Central memory CD8-positive, alpha-beta T cell (primary cell): ENCODE measurements at regions not wholly inside any gene's neighbourhood (a gene's known extent, or its start where the extent isn't known, plus 50 kb on each side); places are given as distances from the start of the nearest gene placed in this dataset.

Experiments
- ATAC-seq: fragments of 150-1000 bp; cut with Tn5 transposase; replicated peaks from 2 replicates; pipeline ENCODE4 v1.10.0; 2022; ENCODE audit warnings: mild to moderate bottlenecking, moderate FRiP score, moderate number of reproducible peaks; ENCODE audit not compliant: poor library complexity, severe bottlenecking; ENCODE audit errors: extremely low read depth
- DNase-seq, 2 donors: peaks; one replicate each; pipeline ENCODE4 v3.0.0; 2021; ENCODE audit warnings: low spot score in 2 of 2
- H3K27ac Mint-ChIP-seq: one replicate; pipeline ENCODE4 v1.8.0; 2022; ENCODE audit warnings: low read depth, mild to moderate bottlenecking, moderate library complexity, mixed read lengths
- H3K27me3 Mint-ChIP-seq: one replicate; pipeline ENCODE4 v1.8.0; 2022; ENCODE audit warnings: mixed read lengths
- H3K36me3 Mint-ChIP-seq: one replicate; pipeline ENCODE4 v1.8.0; 2022; ENCODE audit warnings: mild to moderate bottlenecking, moderate library complexity, mixed read lengths; ENCODE audit not compliant: insufficient read depth
- H3K4me1 Mint-ChIP-seq: one replicate; pipeline ENCODE4 v1.8.0; 2022; ENCODE audit warnings: mixed read lengths
- H3K4me3 Mint-ChIP-seq: one replicate; pipeline ENCODE4 v1.8.0; 2022; ENCODE audit warnings: mild to moderate bottlenecking, moderate library complexity, mixed read lengths
- H3K9me3 Mint-ChIP-seq: one replicate; pipeline ENCODE4 v1.8.0; 2022; ENCODE audit warnings: mixed read lengths

GRCh38 chr13:34152996-34153395 is 335.0 kb downstream of the RFC3 start:
- Mint-ChIP-seq H3K4me1 (peaks cover 7% of the 10 kb centered on the region), H3K9me3 (no peaks in the 10 kb centered on the region), H3K36me3 (no peaks in the 10 kb centered on the region), H3K27me3 (no peaks in the 10 kb centered on the region), H3K27ac (no peak overlapping the region), H3K4me3 (no peak overlapping the region)
- DNase-seq (no peak), ATAC-seq (no peak)

- peaks cover 7% of the 10 kb centered on the region for H3K4me1 Mint-ChIP-seq
- H3K27ac Mint-ChIP-seq = no peak overlapping the region
- no peak for ATAC-seq
- H3K36me3 Mint-ChIP-seq = no peaks in the 10 kb centered on the region
- H3K27me3 Mint-ChIP-seq = no peaks in the 10 kb centered on the region
- no peaks in the 10 kb centered on the region for H3K9me3 Mint-ChIP-seq
- no peak overlapping the region for H3K4me3 Mint-ChIP-seq
- DNase-seq = no peak
Measured at GRCh38 chr13:34153428-34154180, 335.7 kb downstream of the RFC3 start.

- H3K4me3 Mint-ChIP-seq = no peak overlapping the region
- no peak overlapping the region for H3K27ac Mint-ChIP-seq
- ATAC-seq = no peak
- no peaks in the 10 kb centered on the region for H3K27me3 Mint-ChIP-seq
- H3K9me3 Mint-ChIP-seq = peaks cover 6% of the 10 kb centered on the region
- no peak for DNase-seq
- H3K4me1 Mint-ChIP-seq = peaks cover 7% of the 10 kb centered on the region
- H3K36me3 Mint-ChIP-seq = no peaks in the 10 kb centered on the region
Measured at GRCh38 chr13:34155931-34156607, 338.1 kb downstream of the RFC3 start.

GRCh38 chr13:34156841-34157365 is 339.0 kb downstream of the RFC3 start:
- Mint-ChIP-seq H3K4me3 (no peak overlapping the region), H3K4me1 (peaks cover 7% of the 10 kb centered on the region), H3K36me3 (no peaks in the 10 kb centered on the region), H3K27ac (no peak overlapping the region), H3K9me3 (peaks cover 6% of the 10 kb centered on the region), H3K27me3 (no peaks in the 10 kb centered on the region)
- DNase-seq = no peak
- ATAC-seq = peak; percentile 54

GRCh38 chr13:34159946-34160345 is 342.0 kb downstream of the RFC3 start:
- ATAC-seq = no peak
- H3K4me3 Mint-ChIP-seq = no peak overlapping the region
- no peaks in the 10 kb centered on the region for H3K27me3 Mint-ChIP-seq
- DNase-seq = no peak
- peaks cover 6% of the 10 kb centered on the region for H3K9me3 Mint-ChIP-seq
- H3K36me3 Mint-ChIP-seq = no peaks in the 10 kb centered on the region
- H3K27ac Mint-ChIP-seq = no peak overlapping the region
- peaks cover 7% of the 10 kb centered on the region for H3K4me1 Mint-ChIP-seq

- Mint-ChIP-seq H3K9me3 (peaks cover 6% of the 10 kb centered on the region), H3K36me3 (no peaks in the 10 kb centered on the region), H3K27ac (no peak overlapping the region), H3K27me3 (no peaks in the 10 kb centered on the region), H3K4me3 (no peak overlapping the region), H3K4me1 (peaks cover 3% of the 10 kb centered on the region)
- DNase-seq = no peak
- ATAC-seq = no peak
Measured at GRCh38 chr13:34161931-34162543, 344.1 kb downstream of the RFC3 start.

- no peak overlapping the region for H3K4me3 Mint-ChIP-seq
- H3K27me3 Mint-ChIP-seq = no peaks in the 10 kb centered on the region
- no peaks in the 10 kb centered on the region for H3K4me1 Mint-ChIP-seq
- peaks cover 6% of the 10 kb centered on the region for H3K9me3 Mint-ChIP-seq
- no peaks in the 10 kb centered on the region for H3K36me3 Mint-ChIP-seq
- no peak overlapping the region for H3K27ac Mint-ChIP-seq
- ATAC-seq (no peak), DNase-seq (no peak)
Measured at GRCh38 chr13:34162544-34162933, 344.6 kb downstream of the RFC3 start.

GRCh38 chr13:34164582-34164981 is 346.6 kb downstream of the RFC3 start:
- peaks cover 1% of the 10 kb centered on the region for H3K9me3 Mint-ChIP-seq
- no peak overlapping the region for H3K27ac Mint-ChIP-seq
- H3K4me1 Mint-ChIP-seq = no peaks in the 10 kb centered on the region
- ATAC-seq (no peak), DNase-seq (no peak)
- no peak overlapping the region for H3K4me3 Mint-ChIP-seq
- H3K36me3 Mint-ChIP-seq = no peaks in the 10 kb centered on the region
- H3K27me3 Mint-ChIP-seq = no peaks in the 10 kb centered on the region

- Mint-ChIP-seq H3K4me1 (no peaks in the 10 kb centered on the region), H3K27me3 (no peaks in the 10 kb centered on the region), H3K27ac (no peak overlapping the region), H3K36me3 (no peaks in the 10 kb centered on the region), H3K9me3 (no peaks in the 10 kb centered on the region), H3K4me3 (no peak overlapping the region)
- DNase-seq (no peak), ATAC-seq (no peak)
Measured at GRCh38 chr13:34165158-34165557, 347.2 kb downstream of the RFC3 start.

- H3K27me3 Mint-ChIP-seq = no peaks in the 10 kb centered on the region
- no peaks in the 10 kb centered on the region for H3K4me1 Mint-ChIP-seq
- no peak overlapping the region for H3K27ac Mint-ChIP-seq
- H3K36me3 Mint-ChIP-seq = no peaks in the 10 kb centered on the region
- H3K9me3 Mint-ChIP-seq = no peaks in the 10 kb centered on the region
- ATAC-seq (no peak), DNase-seq (no peak)
- no peak overlapping the region for H3K4me3 Mint-ChIP-seq
Measured at GRCh38 chr13:34166406-34166805, 348.5 kb downstream of the RFC3 start.

- DNase-seq = no peak
- Mint-ChIP-seq H3K4me1 (no peaks in the 10 kb centered on the region), H3K4me3 (no peak overlapping the region), H3K27me3 (no peaks in the 10 kb centered on the region), H3K9me3 (peaks cover 8% of the 10 kb centered on the region), H3K27ac (no peak overlapping the region), H3K36me3 (no peaks in the 10 kb centered on the region)
- ATAC-seq = no peak
Measured at GRCh38 chr13:34167347-34167746, 349.4 kb downstream of the RFC3 start.

GRCh38 chr13:34172048-34172447 is 354.1 kb downstream of the RFC3 start:
- Mint-ChIP-seq H3K36me3 (peaks cover under 1% of the 10 kb centered on the region), H3K4me3 (no peak overlapping the region), H3K9me3 (peaks cover 10% of the 10 kb centered on the region), H3K27me3 (no peaks in the 10 kb centered on the region), H3K27ac (no peak overlapping the region), H3K4me1 (no peaks in the 10 kb centered on the region)
- ATAC-seq (no peak), DNase-seq (no peak)
